IPS-15b (cell line): ENCODE measurements at regions not wholly inside any gene's neighbourhood (a gene's known extent, or its start where the extent isn't known, plus 50 kb on each side); places are given as distances from the start of the nearest gene placed in this dataset.

ENCODE experiments used
- H3K27me3 ChIP-seq: one replicate; pipeline ENCODE4 v1.6.1; 2013; ENCODE audit warnings: low read length; ENCODE audit not compliant: control insufficient read depth, insufficient read depth
- H3K36me3 ChIP-seq: one replicate; pipeline ENCODE4 v1.6.1; 2013; ENCODE audit warnings: low read length; ENCODE audit not compliant: control insufficient read depth, insufficient read depth
- H3K4me1 ChIP-seq: one replicate; pipeline ENCODE4 v1.6.1; 2013; ENCODE audit warnings: mild to moderate bottlenecking, low read length; ENCODE audit not compliant: control insufficient read depth, insufficient read depth
- H3K4me3 ChIP-seq: one replicate; pipeline ENCODE4 v1.5.1; 2013; ENCODE audit warnings: low read depth, low read length
- H3K9ac ChIP-seq: one replicate; pipeline ENCODE4 v1.6.1; 2013; ENCODE audit warnings: low read depth, mild to moderate bottlenecking, low read length
- H3K9me3 ChIP-seq: one replicate; pipeline ENCODE4 v1.6.1; 2013; ENCODE audit warnings: mild to moderate bottlenecking, low read length; ENCODE audit not compliant: control insufficient read depth, insufficient read depth

DNA sequence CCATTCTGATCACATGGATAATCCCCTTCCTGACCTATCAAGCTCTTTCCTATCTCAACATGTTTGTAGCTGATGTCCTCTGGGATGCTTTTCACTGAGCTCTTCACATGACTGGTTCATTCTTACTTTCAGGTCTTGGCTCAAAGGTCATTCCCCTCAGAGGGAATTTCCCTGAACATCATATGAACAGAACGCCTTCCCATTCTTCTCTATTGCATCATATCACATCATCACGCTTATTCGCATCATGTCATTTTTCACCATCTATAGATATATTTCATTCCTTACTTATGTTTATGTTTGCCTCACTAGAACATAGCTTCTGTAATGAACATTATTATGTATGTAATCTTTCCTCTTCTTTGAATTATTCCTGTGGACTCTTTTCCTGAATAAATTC lies 178.9 kb upstream of the APCDD1 start:
- H3K9ac ChIP-seq, result no peak overlapping the region
- H3K36me3 ChIP-seq, result no peaks in the 10 kb centered on the region
- no peaks in the 10 kb centered on the region for H3K27me3 ChIP-seq

DNA sequence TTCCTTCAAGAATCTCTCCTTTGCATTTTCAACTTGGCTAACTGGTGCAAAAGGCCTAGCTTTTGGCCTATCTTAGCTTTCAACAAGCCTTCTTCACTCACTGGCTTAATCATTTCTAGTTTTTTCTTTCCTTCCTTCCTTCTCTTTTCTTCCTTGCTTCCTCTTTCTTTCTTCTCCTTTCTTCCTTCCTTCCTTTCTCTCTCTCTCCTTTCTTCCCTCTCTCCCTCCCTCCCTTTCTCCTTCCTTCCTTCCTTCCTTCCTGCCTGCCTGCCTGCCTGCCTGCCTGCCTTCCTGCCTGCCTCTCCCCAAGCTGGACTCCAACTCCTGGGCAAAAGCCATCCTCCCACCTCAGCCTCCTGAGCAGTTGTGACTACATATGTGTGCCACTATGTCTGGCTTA lies 176.2 kb upstream of the APCDD1 start:
- no peaks in the 10 kb centered on the region for H3K36me3 ChIP-seq
- H3K9me3 ChIP-seq, result no peaks in the 10 kb centered on the region
- H3K4me3 ChIP-seq, result no peak overlapping the region
- no peaks in the 10 kb centered on the region for H3K4me1 ChIP-seq
- H3K27me3 ChIP-seq, result no peaks in the 10 kb centered on the region
- no peak overlapping the region for H3K9ac ChIP-seq

More for the DNA sequence above, 178.9 kb upstream of the APCDD1 start:
- Histone ChIP-seq H3K4me3 (no peak overlapping the region), H3K9me3 (no peaks in the 10 kb centered on the region), H3K4me1 (no peaks in the 10 kb centered on the region)

DNA sequence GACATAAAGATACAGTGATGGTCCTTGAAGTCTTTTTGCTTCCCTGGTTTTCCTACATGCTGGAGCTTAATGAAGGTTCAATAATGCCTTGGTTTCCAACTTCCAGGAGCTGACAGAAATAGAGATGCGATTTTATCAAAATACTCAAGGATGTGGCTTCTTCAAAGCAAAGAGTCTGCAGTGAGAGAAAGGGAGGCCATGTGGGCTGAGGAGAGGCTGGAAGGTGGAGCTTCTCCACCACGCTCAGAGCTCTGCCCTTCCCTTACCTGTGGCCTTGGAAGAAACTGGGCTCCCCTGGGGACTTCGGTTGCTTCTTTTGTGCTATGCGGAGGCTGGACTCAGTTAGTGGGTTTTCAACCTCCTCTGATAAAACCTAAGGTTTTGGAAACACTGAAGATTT lies 175.0 kb upstream of the APCDD1 start:
- H3K9me3 ChIP-seq, result no peaks in the 10 kb centered on the region

DNA sequence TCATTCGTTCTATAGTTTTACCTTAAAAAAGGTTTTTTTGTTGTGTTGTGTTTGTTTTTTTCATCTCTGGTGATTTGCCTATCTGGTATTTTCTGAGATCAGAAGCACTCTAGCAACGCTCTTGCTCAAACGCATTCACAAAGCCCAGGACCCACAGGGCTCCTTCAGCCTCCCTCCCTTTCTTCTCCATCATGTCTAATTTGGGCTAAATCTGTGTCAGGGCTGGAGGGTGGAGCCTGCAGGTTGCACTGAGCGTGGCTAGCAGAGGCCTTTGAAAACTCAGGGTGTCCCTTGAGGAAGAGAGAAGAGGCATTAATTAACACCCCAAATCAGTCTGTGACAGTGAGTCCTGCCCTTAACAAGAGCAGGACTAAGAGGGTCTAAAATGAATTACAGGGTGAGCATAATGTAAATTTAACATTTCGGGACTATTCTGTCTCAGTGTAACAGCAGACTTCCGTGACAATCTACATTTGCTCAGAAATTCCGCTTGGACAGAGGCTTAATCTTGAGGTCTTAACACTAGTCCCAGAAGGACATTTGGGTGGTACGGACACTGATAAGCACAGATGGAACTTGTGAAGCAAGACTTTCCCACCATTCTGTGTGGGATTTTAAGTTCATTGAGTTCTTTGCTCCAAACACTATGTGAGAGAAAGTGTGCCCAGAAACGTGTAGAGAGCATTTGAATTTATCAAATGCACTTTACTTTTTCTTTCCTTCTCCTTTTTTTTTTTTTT lies 174.4 kb upstream of the APCDD1 start:
- no peaks in the 10 kb centered on the region for H3K36me3 ChIP-seq
- H3K4me3 ChIP-seq, result no peak overlapping the region
- H3K27me3 ChIP-seq, result no peaks in the 10 kb centered on the region
- H3K9me3 ChIP-seq, result no peaks in the 10 kb centered on the region
- H3K9ac ChIP-seq, result no peak overlapping the region
- no peaks in the 10 kb centered on the region for H3K4me1 ChIP-seq

More for the DNA sequence above, 175.0 kb upstream of the APCDD1 start:
- Histone ChIP-seq H3K4me3 (no peak overlapping the region), H3K9ac (no peak overlapping the region), H3K36me3 (no peaks in the 10 kb centered on the region), H3K4me1 (no peaks in the 10 kb centered on the region), H3K27me3 (no peaks in the 10 kb centered on the region)

DNA sequence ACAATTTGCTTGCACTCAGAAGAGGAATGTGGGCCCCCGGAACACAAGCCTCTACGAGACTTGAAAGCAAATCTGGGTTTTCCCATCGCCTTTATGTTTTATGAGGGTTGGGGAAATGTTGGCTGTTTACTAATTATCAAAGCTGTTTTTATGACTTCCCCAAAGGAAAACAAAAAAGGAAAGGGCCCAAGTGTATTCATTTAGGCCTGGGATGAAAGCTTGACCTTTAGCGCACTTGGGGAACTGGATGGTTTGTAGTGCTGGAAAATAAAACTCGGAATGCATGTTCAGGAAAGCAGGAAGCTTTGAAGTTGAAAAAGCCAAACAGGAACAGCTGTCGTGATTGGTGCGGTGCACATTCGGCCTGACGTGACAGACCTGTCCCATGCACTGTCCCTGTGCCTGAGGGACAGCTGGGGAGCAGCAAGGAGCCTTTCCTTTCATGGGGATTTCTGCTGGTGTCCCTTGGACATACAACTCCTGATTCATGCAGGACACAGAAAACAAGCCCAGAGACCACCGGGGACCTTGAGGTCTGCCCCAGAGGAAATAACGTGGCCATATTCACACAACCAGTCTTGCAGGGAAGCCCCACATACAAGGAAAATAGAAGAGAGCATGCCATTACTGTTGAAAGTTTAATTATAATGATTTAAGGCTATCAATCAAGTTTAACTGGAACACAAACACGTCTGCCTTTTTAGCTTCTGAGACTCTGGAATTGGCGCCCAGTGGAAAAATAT lies 169.7 kb upstream of the APCDD1 start:
- Histone ChIP-seq H3K27me3 (no peaks in the 10 kb centered on the region), H3K9ac (peak overlapping the region; percentile 8), H3K36me3 (no peaks in the 10 kb centered on the region), H3K4me3 (no peak overlapping the region), H3K4me1 (peaks cover 3% of the 10 kb centered on the region), H3K9me3 (peaks cover 5% of the 10 kb centered on the region)

DNA sequence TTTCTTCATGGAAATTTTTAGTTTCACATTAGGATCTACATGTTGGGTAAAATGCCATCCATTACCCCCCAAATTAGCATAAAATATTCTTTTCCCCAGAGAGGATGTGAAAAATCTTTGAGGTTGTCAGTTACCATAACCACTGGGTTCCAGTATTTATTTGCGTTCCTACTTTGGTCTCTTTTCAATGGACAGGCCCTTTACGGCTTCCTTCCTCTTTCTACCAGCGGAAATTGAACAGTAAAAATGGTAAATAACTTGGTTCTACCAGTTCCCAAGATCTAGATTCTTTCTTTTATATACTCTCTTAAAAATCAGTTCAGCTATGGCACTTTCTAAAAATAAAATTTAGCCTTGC lies 169.2 kb upstream of the APCDD1 start:
- Histone ChIP-seq H3K9me3 (peaks cover 5% of the 10 kb centered on the region), H3K27me3 (no peaks in the 10 kb centered on the region), H3K4me3 (no peak overlapping the region), H3K4me1 (peaks cover 3% of the 10 kb centered on the region), H3K36me3 (no peaks in the 10 kb centered on the region), H3K9ac (no peak overlapping the region)

DNA sequence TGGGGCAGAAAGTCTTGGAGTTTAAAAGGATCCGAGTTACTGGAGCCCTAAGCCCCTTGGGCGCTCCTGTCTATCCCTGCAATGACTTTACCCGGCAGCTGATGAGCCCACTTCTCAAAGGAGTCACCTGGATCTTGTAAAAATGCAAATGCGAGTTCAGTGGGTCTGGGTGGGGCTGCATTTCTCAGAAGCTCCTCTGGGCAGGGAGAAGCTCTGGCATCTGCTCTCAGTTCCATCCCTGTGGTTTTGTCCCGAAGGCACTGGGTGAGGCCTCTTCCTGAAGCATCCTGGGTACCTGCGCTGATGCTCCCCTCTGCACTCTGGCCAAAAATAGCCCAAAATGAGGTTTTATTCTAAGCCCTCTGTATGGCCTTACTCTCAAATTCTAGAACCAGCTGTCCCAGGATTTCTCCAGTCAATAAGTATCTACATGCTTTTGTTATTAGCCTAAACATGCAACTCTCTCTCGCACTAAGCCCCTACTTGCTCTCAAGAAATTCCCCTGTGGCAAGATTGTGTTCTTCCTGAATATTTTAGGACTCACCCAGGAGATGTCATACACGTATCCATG lies 167.8 kb upstream of the APCDD1 start:
- Histone ChIP-seq H3K4me1 (peaks cover 3% of the 10 kb centered on the region), H3K9ac (no peak overlapping the region), H3K36me3 (no peaks in the 10 kb centered on the region)

DNA sequence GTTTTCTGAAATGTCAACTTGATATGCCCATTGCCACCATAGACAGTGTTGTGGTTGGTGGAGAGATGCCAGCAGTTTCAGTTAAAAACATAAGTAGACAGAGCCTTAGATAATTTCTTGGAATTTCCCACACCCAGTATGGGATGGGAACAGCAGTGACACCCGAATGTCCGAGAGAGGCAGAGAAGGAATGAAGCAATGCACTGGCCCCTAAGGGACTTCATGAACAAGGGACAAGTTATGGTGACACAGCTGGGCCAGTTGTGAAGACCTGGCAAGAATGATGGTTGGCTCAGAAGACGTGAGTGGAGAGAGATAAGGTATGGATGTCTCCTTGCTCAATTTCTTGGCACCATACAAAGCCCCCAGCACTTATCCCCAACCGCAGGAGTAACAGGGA lies 165.2 kb upstream of the APCDD1 start:
- Histone ChIP-seq H3K9ac (no peak overlapping the region), H3K9me3 (peaks cover 5% of the 10 kb centered on the region), H3K36me3 (no peaks in the 10 kb centered on the region), H3K4me3 (no peak overlapping the region), H3K27me3 (no peaks in the 10 kb centered on the region), H3K4me1 (peaks cover 3% of the 10 kb centered on the region)

More for the DNA sequence above, 167.8 kb upstream of the APCDD1 start:
- Histone ChIP-seq H3K4me3 (no peak overlapping the region), H3K9me3 (peaks cover 5% of the 10 kb centered on the region), H3K27me3 (no peaks in the 10 kb centered on the region)

DNA sequence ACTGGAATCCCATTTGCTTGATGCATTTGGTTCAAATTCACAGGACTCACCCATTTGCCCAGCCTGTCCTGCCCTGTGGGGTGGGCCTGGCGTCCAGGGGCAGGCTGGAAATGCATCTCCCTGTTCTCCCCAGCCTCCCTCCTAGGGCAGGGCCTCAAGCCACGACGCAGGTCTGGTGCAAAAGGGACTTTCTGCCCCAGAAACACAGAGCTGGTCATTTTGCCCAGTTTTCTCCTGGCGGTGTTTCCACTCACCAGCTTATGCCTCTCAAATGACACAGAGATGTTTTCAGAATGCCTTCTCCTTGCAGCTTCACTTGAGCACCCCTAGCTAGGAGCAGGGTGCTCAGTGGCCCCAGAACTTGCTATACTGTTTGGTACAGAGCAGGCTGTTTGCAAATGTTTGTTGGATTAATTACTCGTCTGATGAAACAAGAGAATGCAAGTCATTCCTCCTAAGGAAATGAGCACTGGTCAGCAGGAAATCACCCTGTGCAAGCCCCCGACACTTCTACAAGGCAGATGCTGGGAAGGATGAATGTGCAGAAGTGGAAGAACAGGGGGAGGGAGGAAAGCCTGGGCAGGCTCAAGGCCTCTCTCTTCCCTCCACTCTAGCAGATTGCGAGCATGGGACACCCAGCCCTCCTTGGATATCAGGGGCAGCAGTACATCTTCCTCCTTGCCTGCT lies 164.3 kb upstream of the APCDD1 start:
- no peaks in the 10 kb centered on the region for H3K36me3 ChIP-seq
- H3K27me3 ChIP-seq, result no peaks in the 10 kb centered on the region
- peaks cover 5% of the 10 kb centered on the region for H3K9me3 ChIP-seq
- H3K4me1 ChIP-seq, result peaks cover 3% of the 10 kb centered on the region
- H3K9ac ChIP-seq, result no peak overlapping the region
- no peak overlapping the region for H3K4me3 ChIP-seq

DNA sequence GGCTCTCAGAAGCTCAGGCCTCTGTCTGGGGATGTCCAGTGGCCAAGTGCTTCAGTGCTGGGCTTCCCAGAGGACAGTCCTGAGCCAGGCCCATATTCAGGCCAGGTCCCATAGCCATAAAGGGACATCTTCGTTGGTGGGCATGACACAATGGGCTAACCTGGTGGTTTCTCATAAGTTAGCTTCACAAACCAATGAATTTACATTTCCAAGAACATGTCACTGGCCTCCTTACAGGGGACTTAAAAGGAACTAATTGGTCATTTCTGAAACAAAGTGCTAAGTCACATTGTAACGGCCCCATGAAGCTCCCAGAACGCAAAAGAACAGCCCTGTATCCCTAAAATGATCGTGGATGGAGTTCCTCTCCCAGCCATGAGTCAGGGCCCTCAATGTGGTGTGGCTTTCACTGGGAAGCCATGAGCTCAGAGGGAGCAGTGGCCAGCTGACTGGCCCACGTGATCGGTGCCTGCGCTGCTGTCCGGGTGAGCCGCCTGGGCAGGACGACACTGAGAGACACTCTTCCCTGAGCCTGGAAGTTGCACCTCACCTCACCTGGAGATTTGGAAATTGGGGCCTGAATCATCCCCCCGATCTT lies 163.7 kb upstream of the APCDD1 start:
- H3K9ac ChIP-seq, result no peak overlapping the region
- peaks cover 5% of the 10 kb centered on the region for H3K9me3 ChIP-seq
- H3K36me3 ChIP-seq, result no peaks in the 10 kb centered on the region
- H3K27me3 ChIP-seq, result no peaks in the 10 kb centered on the region
- H3K4me3 ChIP-seq, result no peak overlapping the region
- H3K4me1 ChIP-seq, result peaks cover 3% of the 10 kb centered on the region

DNA sequence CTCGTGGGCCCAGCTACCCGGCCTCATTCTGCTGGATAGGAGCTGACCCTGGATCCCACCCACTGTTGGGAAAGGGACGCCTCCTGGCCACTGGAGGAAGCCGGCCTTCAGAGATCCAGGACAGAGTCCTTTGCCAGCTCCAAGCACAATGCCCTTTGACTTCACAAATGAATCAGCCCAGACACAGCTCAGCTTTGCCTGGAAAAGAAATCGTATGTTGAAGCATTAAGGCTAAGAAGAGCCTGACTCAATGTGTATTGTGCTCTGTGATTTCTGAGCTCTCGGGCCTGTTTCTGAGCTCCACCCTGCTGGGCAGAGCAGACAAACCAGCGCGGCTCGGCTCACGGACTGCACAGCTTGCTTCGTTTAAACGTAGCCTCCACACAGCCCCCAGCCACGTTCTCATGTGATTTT lies 162.9 kb upstream of the APCDD1 start:
- Histone ChIP-seq H3K9ac (no peak overlapping the region), H3K27me3 (no peaks in the 10 kb centered on the region), H3K9me3 (peaks cover 5% of the 10 kb centered on the region), H3K4me1 (peaks cover 3% of the 10 kb centered on the region), H3K4me3 (no peak overlapping the region), H3K36me3 (no peaks in the 10 kb centered on the region)
